Activated naive CD8-positive, alpha-beta T cell treated with anti-CD3 and anti-CD28 coated beads for 36 hours (primary cell): ENCODE measurements at regions not wholly inside any gene's neighbourhood (a gene's known extent, or its start where the extent isn't known, plus 50 kb on each side); places are given as distances from the start of the nearest gene placed in this dataset.
A peak's percentile ranks its signal among the peaks of the same experiment; 100 is the strongest.

Experiments
- DNase-seq: peaks from one replicate; pipeline ENCODE4 v3.0.0; 2021
- H3K27ac Mint-ChIP-seq: one replicate; pipeline ENCODE4 v1.8.0; 2022; ENCODE audit warnings: mild to moderate bottlenecking, moderate library complexity, mixed read lengths
- H3K27me3 Mint-ChIP-seq: one replicate; pipeline ENCODE4 v1.8.0; 2022; ENCODE audit warnings: mild to moderate bottlenecking, mixed read lengths
- H3K36me3 Mint-ChIP-seq: one replicate; pipeline ENCODE4 v1.8.0; 2021; ENCODE audit warnings: mild to moderate bottlenecking, mixed read lengths
- H3K4me1 Mint-ChIP-seq: one replicate; pipeline ENCODE4 v1.8.0; 2021; ENCODE audit warnings: mixed read lengths
- H3K4me3 Mint-ChIP-seq: one replicate; pipeline ENCODE4 v1.8.0; 2022; ENCODE audit warnings: mild to moderate bottlenecking, moderate library complexity, mixed read lengths
- H3K9me3 Mint-ChIP-seq: one replicate; pipeline ENCODE4 v1.8.0; 2022; ENCODE audit warnings: mixed read lengths

DNA sequence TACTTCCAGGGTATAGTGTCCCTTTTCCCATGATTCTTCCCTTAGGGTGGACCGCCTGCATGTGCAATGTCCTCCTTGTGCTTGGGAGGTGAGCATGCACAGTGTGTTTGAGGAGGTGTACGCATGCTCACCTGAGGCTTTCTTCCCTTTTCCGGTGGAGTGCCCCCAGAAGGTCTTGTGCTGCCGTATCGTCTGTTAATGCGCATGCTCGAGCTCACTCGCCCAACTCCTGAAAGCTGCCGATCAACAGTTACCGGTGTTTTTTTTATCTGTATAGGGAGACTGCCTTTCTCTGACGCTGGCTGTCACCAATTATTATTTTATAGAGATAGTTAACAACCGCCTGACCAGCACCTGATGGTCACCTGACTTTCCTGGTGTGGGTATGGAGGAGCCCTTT, 458.8 kb upstream of the MEX3C start:
- H3K27me3 Mint-ChIP-seq, result peaks cover 8% of the 10 kb centered on the region
- no peaks in the 10 kb centered on the region for H3K9me3 Mint-ChIP-seq
- H3K36me3 Mint-ChIP-seq, result no peaks in the 10 kb centered on the region
- no peak overlapping the region for H3K27ac Mint-ChIP-seq
- no peaks in the 10 kb centered on the region for H3K4me1 Mint-ChIP-seq
- no peak overlapping the region for H3K4me3 Mint-ChIP-seq
- no peak for DNase-seq

- H3K4me1 Mint-ChIP-seq, result no peaks in the 10 kb centered on the region
- H3K9me3 Mint-ChIP-seq, result no peaks in the 10 kb centered on the region
- peaks cover 12% of the 10 kb centered on the region for H3K27me3 Mint-ChIP-seq
- H3K36me3 Mint-ChIP-seq, result no peaks in the 10 kb centered on the region
- H3K4me3 Mint-ChIP-seq, result no peak overlapping the region
- H3K27ac Mint-ChIP-seq, result no peak overlapping the region
- no peak for DNase-seq
Observed at GRCh38 chr18:51658436-51658835, 461.0 kb upstream of the MEX3C start.

GRCh38 chr18:51659781-51660180, 462.3 kb upstream of the MEX3C start:
- H3K9me3 Mint-ChIP-seq, result no peaks in the 10 kb centered on the region
- H3K4me3 Mint-ChIP-seq, result no peak overlapping the region
- no peak for DNase-seq
- H3K27ac Mint-ChIP-seq, result no peak overlapping the region
- no peaks in the 10 kb centered on the region for H3K36me3 Mint-ChIP-seq
- peaks cover 12% of the 10 kb centered on the region for H3K27me3 Mint-ChIP-seq
- H3K4me1 Mint-ChIP-seq, result no peaks in the 10 kb centered on the region

DNA sequence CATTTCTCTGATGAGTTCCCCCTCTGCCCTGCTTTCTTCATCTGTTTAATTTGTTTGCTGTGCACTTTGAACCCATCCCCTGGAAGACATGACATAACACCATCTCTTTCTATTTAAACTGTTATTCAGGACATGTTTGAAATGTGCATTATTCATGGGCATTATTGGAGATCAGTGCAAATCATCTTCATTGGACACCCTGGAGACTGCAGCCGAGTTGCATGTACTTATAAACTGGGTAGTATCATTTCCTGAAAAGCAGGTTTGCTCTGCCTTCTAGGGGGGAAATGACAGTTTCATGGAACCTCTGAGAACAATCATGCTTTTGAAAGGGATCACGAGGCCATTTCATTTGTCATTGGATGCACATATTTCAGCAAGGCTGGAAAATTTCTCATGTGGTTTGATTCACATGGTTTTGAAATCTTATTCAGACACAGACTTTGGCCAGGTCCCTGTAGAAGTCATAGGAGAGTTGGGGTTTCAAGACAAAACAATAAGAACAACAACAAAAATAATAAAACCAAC, 462.8 kb upstream of the MEX3C start:
- Mint-ChIP-seq H3K27me3 (peaks cover 9% of the 10 kb centered on the region), H3K4me1 (no peaks in the 10 kb centered on the region), H3K4me3 (no peak overlapping the region), H3K27ac (no peak overlapping the region), H3K36me3 (no peaks in the 10 kb centered on the region), H3K9me3 (no peaks in the 10 kb centered on the region)
- DNase-seq, result no peak

DNA sequence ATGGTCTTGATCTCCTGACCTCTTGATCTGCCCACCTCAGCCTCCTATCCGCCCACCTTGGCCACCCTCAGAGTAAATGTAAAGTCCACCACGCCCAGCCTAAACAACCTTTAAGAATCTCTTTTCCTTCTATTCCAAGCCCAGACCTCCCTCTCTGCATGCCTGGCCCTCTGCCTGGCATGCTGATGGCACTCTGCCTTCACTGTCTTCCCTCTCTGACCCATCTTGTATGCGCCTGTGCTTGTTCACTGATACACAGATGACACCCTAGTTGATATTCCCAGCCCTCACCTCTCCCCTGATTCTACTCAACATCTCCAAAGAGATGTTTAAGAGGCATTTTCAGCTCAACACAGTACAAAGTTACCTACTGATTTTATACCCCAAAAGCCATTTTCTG, 466.8 kb upstream of the MEX3C start:
- H3K36me3 Mint-ChIP-seq, result no peaks in the 10 kb centered on the region
- H3K27ac Mint-ChIP-seq, result no peak overlapping the region
- no peaks in the 10 kb centered on the region for H3K9me3 Mint-ChIP-seq
- no peak for DNase-seq
- H3K27me3 Mint-ChIP-seq, result peaks cover 18% of the 10 kb centered on the region
- no peak overlapping the region for H3K4me3 Mint-ChIP-seq
- H3K4me1 Mint-ChIP-seq, result peaks cover 2% of the 10 kb centered on the region

DNA sequence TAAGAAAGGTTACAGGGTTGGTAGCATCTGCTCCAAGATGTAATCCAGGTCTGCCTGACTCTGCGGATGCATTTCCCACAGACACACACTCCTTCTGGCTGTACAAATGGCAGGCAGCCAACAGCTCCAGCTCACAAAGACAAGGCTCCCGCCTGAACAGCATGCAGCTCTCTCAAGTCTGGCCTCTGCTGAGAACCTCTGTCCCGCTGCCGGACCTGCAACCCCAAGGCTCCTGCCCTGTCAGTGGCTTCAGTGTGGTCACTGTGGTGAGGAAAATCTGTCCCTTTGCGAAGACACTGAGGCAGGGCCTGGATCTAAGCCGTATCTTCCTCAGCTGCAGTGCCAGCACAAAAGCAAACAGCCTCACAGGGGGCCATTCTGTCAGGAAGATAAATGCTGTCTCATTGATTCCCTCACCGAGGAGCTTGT, 469.3 kb upstream of the MEX3C start:
- Mint-ChIP-seq H3K27me3 (peaks cover 23% of the 10 kb centered on the region), H3K4me3 (no peak overlapping the region), H3K27ac (no peak overlapping the region), H3K4me1 (peaks cover 2% of the 10 kb centered on the region), H3K36me3 (no peaks in the 10 kb centered on the region), H3K9me3 (peaks cover 2% of the 10 kb centered on the region)
- DNase-seq, result no peak

GRCh38 chr18:51668101-51668500, 470.6 kb upstream of the MEX3C start:
- H3K36me3 Mint-ChIP-seq, result no peaks in the 10 kb centered on the region

DNA sequence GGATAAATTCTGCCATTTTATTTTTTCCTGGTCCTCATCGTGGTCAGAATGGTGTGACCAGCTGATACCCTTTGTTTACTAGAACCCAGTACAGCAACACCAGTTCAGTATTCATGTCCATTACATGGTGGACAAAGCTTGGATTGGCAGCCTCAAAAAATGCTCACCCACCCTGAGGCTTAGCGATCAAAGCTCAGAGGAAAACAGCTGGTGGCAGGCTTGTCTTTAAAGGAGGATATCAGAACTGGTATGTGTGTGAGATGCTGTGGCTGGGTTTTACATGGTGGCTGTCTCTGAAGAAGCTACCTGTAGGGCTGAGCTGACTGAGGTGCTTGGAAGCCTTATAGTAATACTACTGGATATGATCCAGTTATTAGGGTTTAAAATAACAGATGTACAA, 471.1 kb upstream of the MEX3C start:
- Mint-ChIP-seq H3K9me3 (peaks cover 2% of the 10 kb centered on the region), H3K36me3 (no peaks in the 10 kb centered on the region), H3K4me1 (peaks cover 2% of the 10 kb centered on the region), H3K27ac (no peak overlapping the region), H3K4me3 (no peak overlapping the region), H3K27me3 (peaks cover 18% of the 10 kb centered on the region)
- DNase-seq, result no peak

More at GRCh38 chr18:51668101-51668500, 470.6 kb upstream of the MEX3C start:
- peak; percentile 38 for DNase-seq
- Mint-ChIP-seq H3K4me1 (peaks cover 2% of the 10 kb centered on the region), H3K27ac (no peak overlapping the region), H3K27me3 (peaks cover 18% of the 10 kb centered on the region), H3K9me3 (peaks cover 2% of the 10 kb centered on the region), H3K4me3 (no peak overlapping the region)

DNA sequence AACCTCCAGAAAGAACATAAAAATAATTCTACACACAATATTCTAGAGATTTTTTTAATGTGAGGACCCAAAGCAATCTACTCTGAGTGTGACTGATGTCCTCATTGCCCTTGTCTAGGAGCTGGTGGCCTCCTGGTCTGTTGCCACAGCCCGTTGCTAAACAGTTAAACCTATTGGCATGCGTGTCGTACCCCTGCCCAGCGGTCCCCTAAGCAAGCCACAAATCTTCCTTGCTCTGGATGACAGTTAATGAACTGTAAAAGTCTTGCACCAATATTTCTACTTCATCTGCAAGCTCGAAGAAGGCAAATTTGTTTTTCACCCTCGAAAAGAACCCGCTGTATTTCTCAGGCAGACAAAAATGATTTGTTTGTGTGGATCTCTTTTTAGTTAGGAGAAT, 489.1 kb upstream of the MEX3C start:
- no peaks in the 10 kb centered on the region for H3K4me1 Mint-ChIP-seq
- H3K27ac Mint-ChIP-seq, result no peak overlapping the region
- peaks cover 2% of the 10 kb centered on the region for H3K9me3 Mint-ChIP-seq
- H3K36me3 Mint-ChIP-seq, result no peaks in the 10 kb centered on the region
- peaks cover 5% of the 10 kb centered on the region for H3K27me3 Mint-ChIP-seq
- H3K4me3 Mint-ChIP-seq, result no peak overlapping the region
- no peak for DNase-seq

- Mint-ChIP-seq H3K27ac (no peak overlapping the region), H3K9me3 (peaks cover 2% of the 10 kb centered on the region), H3K36me3 (no peaks in the 10 kb centered on the region), H3K4me1 (no peaks in the 10 kb centered on the region), H3K4me3 (no peak overlapping the region), H3K27me3 (peaks cover 5% of the 10 kb centered on the region)
- DNase-seq, result no peak
Observed at GRCh38 chr18:51687845-51688585, 490.5 kb upstream of the MEX3C start.

DNA sequence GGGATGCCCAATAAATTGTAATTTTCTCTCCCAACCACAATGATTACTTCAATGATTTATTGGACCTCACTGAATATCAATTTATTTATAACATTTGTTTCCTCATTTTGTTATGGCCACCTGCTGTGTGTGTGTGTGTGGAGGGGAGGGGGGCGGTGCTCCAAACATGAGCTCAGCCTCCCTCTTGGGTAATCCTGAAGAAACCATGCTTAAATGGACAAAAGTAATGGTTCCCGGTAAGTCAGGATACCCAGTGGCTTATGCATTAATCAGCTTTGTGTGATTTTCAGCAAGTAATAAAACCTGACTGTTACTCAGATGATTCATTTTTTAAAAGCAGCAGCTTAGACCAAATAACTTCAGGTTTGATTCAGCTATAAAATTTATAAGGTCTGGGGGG, 495.1 kb upstream of the MEX3C start:
- no peak overlapping the region for H3K27ac Mint-ChIP-seq
- H3K9me3 Mint-ChIP-seq, result no peaks in the 10 kb centered on the region
- H3K4me1 Mint-ChIP-seq, result no peaks in the 10 kb centered on the region
- H3K27me3 Mint-ChIP-seq, result peaks cover 3% of the 10 kb centered on the region
- no peak overlapping the region for H3K4me3 Mint-ChIP-seq
- DNase-seq, result no peak
- H3K36me3 Mint-ChIP-seq, result no peaks in the 10 kb centered on the region

DNA sequence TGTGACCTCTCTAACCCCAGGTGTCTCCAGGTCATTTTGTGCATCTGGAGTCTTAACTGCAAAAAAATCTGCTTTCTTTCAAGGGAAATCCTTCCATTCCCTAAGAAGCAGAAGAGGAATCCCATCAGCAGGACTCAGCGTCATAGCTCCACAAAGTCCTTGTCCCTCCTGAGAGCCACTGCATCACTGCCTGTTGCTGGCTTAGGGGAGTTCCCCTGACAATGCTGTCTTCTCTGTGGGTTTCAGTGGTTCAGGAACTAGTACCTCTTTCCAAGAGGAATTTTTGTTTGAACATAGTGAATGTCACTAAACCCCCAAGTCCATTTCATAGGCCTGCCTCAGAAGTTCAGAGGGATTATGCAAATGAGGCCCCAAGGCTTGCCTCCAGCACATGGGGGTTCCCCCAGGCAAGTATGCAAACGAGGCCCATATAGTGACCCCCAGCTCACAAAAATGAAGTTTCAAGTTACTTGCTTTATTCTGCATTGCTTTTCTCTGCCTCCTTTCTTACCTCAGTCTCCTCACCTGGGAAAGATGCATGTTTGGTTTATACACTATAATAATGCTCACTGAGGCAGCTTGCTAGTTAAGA, 513.9 kb upstream of the MEX3C start:
- Mint-ChIP-seq H3K27me3 (no peaks in the 10 kb centered on the region), H3K36me3 (peaks cover 2% of the 10 kb centered on the region), H3K9me3 (peaks cover 19% of the 10 kb centered on the region), H3K27ac (no peak overlapping the region), H3K4me1 (no peaks in the 10 kb centered on the region), H3K4me3 (no peak overlapping the region)
- DNase-seq, result no peak

DNA sequence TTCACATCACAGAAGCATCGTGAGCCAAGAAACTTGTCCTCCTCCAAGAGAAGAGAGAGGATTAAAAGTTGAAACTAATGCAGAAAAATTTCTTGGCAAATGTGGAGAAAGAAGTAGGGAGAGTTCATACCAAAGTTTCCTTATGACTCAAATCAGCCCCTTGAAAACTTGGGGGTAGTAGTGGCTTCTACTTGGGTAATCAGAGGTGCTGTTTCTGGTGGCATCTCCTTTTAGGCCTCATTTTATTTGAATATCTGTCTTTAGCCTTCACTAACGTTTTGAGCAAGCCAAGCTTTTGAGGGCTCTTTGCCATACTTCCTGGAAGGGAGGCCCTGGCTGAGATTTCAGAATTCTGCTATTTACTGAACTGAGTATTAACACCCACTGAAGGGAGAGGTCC, 515.3 kb upstream of the MEX3C start:
- Mint-ChIP-seq H3K4me3 (no peak overlapping the region), H3K27ac (no peak overlapping the region), H3K36me3 (no peaks in the 10 kb centered on the region), H3K4me1 (no peaks in the 10 kb centered on the region), H3K9me3 (peaks cover 11% of the 10 kb centered on the region), H3K27me3 (no peaks in the 10 kb centered on the region)
- DNase-seq, result no peak

GRCh38 chr18:51716277-51716676, 518.8 kb upstream of the MEX3C start:
- Mint-ChIP-seq H3K4me1 (no peaks in the 10 kb centered on the region), H3K9me3 (peaks cover 5% of the 10 kb centered on the region), H3K27ac (no peak overlapping the region), H3K4me3 (no peak overlapping the region), H3K27me3 (peaks cover 4% of the 10 kb centered on the region), H3K36me3 (no peaks in the 10 kb centered on the region)
- DNase-seq, result no peak

DNA sequence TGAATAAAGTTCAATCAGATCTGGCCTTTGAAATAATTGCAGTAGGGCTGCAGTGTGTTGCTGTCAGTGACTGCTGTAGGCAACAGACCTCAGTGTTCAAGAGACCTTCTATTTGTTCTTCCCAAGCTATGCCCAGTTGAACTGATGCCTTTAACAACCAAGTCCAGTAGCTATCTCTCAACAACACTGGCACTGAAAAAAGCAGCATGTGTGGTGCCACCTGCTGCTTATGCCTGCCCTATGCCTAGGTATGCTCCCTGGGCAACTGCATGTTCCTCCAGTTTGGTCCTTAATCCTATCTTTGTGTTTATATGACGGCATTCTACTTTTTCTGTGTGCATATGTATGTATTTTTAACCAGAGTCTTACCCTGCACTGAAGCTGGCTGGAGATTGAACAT, 523.9 kb upstream of the MEX3C start:
- Mint-ChIP-seq H3K36me3 (no peaks in the 10 kb centered on the region), H3K9me3 (no peaks in the 10 kb centered on the region)

GRCh38 chr18:51721996-51722395, 524.5 kb upstream of the MEX3C start:
- no peak for DNase-seq

More for the DNA sequence above, 523.9 kb upstream of the MEX3C start:
- Mint-ChIP-seq H3K4me1 (no peaks in the 10 kb centered on the region), H3K4me3 (no peak overlapping the region), H3K27me3 (peaks cover 4% of the 10 kb centered on the region), H3K27ac (no peak overlapping the region)
- no peak for DNase-seq

More at GRCh38 chr18:51721996-51722395, 524.5 kb upstream of the MEX3C start:
- Mint-ChIP-seq H3K36me3 (no peaks in the 10 kb centered on the region), H3K9me3 (no peaks in the 10 kb centered on the region), H3K27me3 (peaks cover 4% of the 10 kb centered on the region), H3K4me1 (no peaks in the 10 kb centered on the region), H3K27ac (no peak overlapping the region), H3K4me3 (no peak overlapping the region)
